ENCODE measurements at regions not wholly inside any gene's neighbourhood (a gene's known extent, or its start where the extent isn't known, plus 50 kb on each side); places are given as distances from the start of the nearest gene placed in this dataset.

- TF ChIP-seq CTCF (IDR thresholded peaks at IDR 0.05; ENCODE audit: borderline replicate concordance, extremely low read depth, low read length, poor library complexity, severe bottlenecking) (no peak), EZH2 (IDR thresholded peaks at IDR 0.05; ENCODE audit: borderline replicate concordance, low read depth, low read length, severe bottlenecking) (no peak)
- no peak overlapping the region for H2AFZ ChIP-seq (ENCODE audit: low read depth, low read length)
- H3K4me1 ChIP-seq (ENCODE audit: insufficient read depth, low read length): no peaks in the 10 kb centered on the region
- H3K9ac ChIP-seq (ENCODE audit: low read depth, low read length): no peak overlapping the region
- no peak overlapping the region for H3K4me2 ChIP-seq (ENCODE audit: insufficient read depth, low read length)
- no peaks in the 10 kb centered on the region for H3K27me3 ChIP-seq (ENCODE audit: insufficient read depth, low read length, poor library complexity)
- no peak overlapping the region for H3K4me3 ChIP-seq (ENCODE audit: low read depth in 1 of 2, low read length in 2 of 2)
- no peaks in the 10 kb centered on the region for H3K79me2 ChIP-seq (ENCODE audit: insufficient read depth, low read length)
- H3K27ac ChIP-seq (ENCODE audit: low read length): no peak overlapping the region
- no peaks in the 10 kb centered on the region for H3K9me3 ChIP-seq (ENCODE audit: insufficient read depth, low read length, severe bottlenecking)
- H3K36me3 ChIP-seq (ENCODE audit: insufficient read depth, low read length): no peaks in the 10 kb centered on the region
- H4K20me1 ChIP-seq (ENCODE audit: insufficient read depth, low read length): no peaks in the 10 kb centered on the region
- DNase-seq: no peak
- no peak for ATAC-seq (ENCODE audit: insufficient read depth, low read depth)
Observed at GRCh38 chr9:90998573-90998972, 197.0 kb downstream of the SYK start.

- H3K27me3 ChIP-seq (ENCODE audit: insufficient read depth, low read length, poor library complexity): no peaks in the 10 kb centered on the region
- no peak overlapping the region for H2AFZ ChIP-seq (ENCODE audit: low read depth, low read length)
- H3K4me1 ChIP-seq (ENCODE audit: insufficient read depth, low read length): no peaks in the 10 kb centered on the region
- no peaks in the 10 kb centered on the region for H4K20me1 ChIP-seq (ENCODE audit: insufficient read depth, low read length)
- H3K79me2 ChIP-seq (ENCODE audit: insufficient read depth, low read length): no peaks in the 10 kb centered on the region
- DNase-seq (no peak), ATAC-seq (ENCODE audit: insufficient read depth, low read depth) (no peak)
- H3K4me2 ChIP-seq (ENCODE audit: insufficient read depth, low read length): no peak overlapping the region
- no peak overlapping the region for H3K4me3 ChIP-seq (ENCODE audit: low read depth in 1 of 2, low read length in 2 of 2)
- H3K9ac ChIP-seq (ENCODE audit: low read depth, low read length): no peak overlapping the region
- TF ChIP-seq CTCF (IDR thresholded peaks at IDR 0.05; ENCODE audit: borderline replicate concordance, extremely low read depth, low read length, poor library complexity, severe bottlenecking) (no peak), EZH2 (IDR thresholded peaks at IDR 0.05; ENCODE audit: borderline replicate concordance, low read depth, low read length, severe bottlenecking) (no peak)
- H3K27ac ChIP-seq (ENCODE audit: low read length): no peak overlapping the region
- H3K9me3 ChIP-seq (ENCODE audit: insufficient read depth, low read length, severe bottlenecking): no peaks in the 10 kb centered on the region
- no peaks in the 10 kb centered on the region for H3K36me3 ChIP-seq (ENCODE audit: insufficient read depth, low read length)
Observed at GRCh38 chr9:90999425-91000397, 198.1 kb downstream of the SYK start.

- no peak overlapping the region for H2AFZ ChIP-seq (ENCODE audit: low read depth, low read length)
- no peaks in the 10 kb centered on the region for H3K9me3 ChIP-seq (ENCODE audit: insufficient read depth, low read length, severe bottlenecking)
- no peak overlapping the region for H3K4me3 ChIP-seq (ENCODE audit: low read depth in 1 of 2, low read length in 2 of 2)
- no peaks in the 10 kb centered on the region for H3K27me3 ChIP-seq (ENCODE audit: insufficient read depth, low read length, poor library complexity)
- DNase-seq: no peak
- no peak for ATAC-seq (ENCODE audit: insufficient read depth, low read depth)
- H3K27ac ChIP-seq (ENCODE audit: low read length): no peak overlapping the region
- no peaks in the 10 kb centered on the region for H3K4me1 ChIP-seq (ENCODE audit: insufficient read depth, low read length)
- H3K36me3 ChIP-seq (ENCODE audit: insufficient read depth, low read length): no peaks in the 10 kb centered on the region
- no peak overlapping the region for H3K9ac ChIP-seq (ENCODE audit: low read depth, low read length)
- H4K20me1 ChIP-seq (ENCODE audit: insufficient read depth, low read length): no peaks in the 10 kb centered on the region
- H3K4me2 ChIP-seq (ENCODE audit: insufficient read depth, low read length): no peak overlapping the region
- TF ChIP-seq EZH2 (IDR thresholded peaks at IDR 0.05; ENCODE audit: borderline replicate concordance, low read depth, low read length, severe bottlenecking): no peak
- no peak for TF ChIP-seq CTCF (IDR thresholded peaks at IDR 0.05; ENCODE audit: borderline replicate concordance, extremely low read depth, low read length, poor library complexity, severe bottlenecking)
- no peaks in the 10 kb centered on the region for H3K79me2 ChIP-seq (ENCODE audit: insufficient read depth, low read length)
Observed at GRCh38 chr9:91001146-91001611, 199.6 kb downstream of the SYK start.

Data from DND-41 (cell line).